H1 (cell line): ENCODE measurements at regions not wholly inside any gene's neighbourhood (a gene's known extent, or its start where the extent isn't known, plus 50 kb on each side); places are given as distances from the start of the nearest gene placed in this dataset.

Experiments
- BACH1 ChIP-seq: IDR thresholded peaks from 2 replicates; pipeline ENCODE4 v1.6.1; 2012; ENCODE audit warnings: low read length, improper control_type of control experiment
- CTCF ChIP-seq, 3 experiments: IDR thresholded peaks; 1 replicate in 2 of 3; 2 replicates in 1 of 3; pipeline versions ENCODE4 v1.5.1 to v1.6.1; 2011; ENCODE audit warnings: low read length in 3 of 3, mild to moderate bottlenecking in 3 of 3, inconsistent platforms in 2 of 3, low read depth in 1 of 3, moderate library complexity in 1 of 3; ENCODE audit not compliant: insufficient read depth in 1 of 3; ENCODE audit errors: control extremely low read depth in 1 of 3
- EGR1 ChIP-seq: IDR thresholded peaks from 2 replicates; pipeline ENCODE4 v1.6.1; 2011; ENCODE audit warnings: low read depth, low read length, borderline replicate concordance
- EZH2 ChIP-seq: fragments of 200-600 bp; sonication (generic); IDR thresholded peaks from 2 replicates; pipeline ENCODE4 v1.7.1; 2012; ENCODE audit warnings: low read depth, mild to moderate bottlenecking, moderate library complexity, low read length, inconsistent platforms; ENCODE audit not compliant: severe bottlenecking
- TF ChIP-seq, protein P1 (sequence below): IDR thresholded peaks from 2 replicates; pipeline ENCODE4 v1.6.1; 2011; ENCODE audit warnings: low read length, improper control_type of control experiment

DNA sequence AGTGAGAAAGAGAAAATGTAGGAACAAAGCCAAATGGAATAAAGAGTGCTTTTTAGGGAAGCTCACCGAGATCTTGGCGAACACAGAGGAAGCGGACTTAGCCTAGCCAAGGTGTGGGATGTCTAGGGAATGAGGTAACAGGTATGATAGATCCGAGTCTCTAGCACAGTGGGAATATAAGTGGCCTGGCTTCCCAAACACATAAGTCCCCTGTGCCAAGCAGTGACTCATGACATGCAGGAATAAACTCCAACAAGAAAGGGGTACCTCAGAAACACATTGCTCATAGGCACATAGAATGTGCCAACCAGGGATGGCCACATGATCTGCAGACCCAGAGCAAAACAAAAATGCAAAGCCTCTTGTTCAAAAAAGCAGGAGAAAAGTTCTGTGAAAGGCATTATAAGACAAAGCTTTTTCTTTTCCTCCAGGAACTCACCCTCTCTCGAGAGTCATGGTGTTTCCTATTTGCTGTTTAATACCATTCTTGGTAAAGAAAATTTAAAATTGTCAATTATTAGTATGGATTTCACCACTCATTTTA, 542.5 kb downstream of the GATA3 start:
- no peak for TF ChIP-seq CTCF (IDR thresholded peaks at IDR 0.05; ENCODE audit: control extremely low read depth in 1 of 3, insufficient read depth in 1 of 3, low read depth in 1 of 3, low read length in 3 of 3)
- TF ChIP-seq BACH1, result no peak
- no peak for TF ChIP-seq EZH2
- TF ChIP-seq, protein P1, sequence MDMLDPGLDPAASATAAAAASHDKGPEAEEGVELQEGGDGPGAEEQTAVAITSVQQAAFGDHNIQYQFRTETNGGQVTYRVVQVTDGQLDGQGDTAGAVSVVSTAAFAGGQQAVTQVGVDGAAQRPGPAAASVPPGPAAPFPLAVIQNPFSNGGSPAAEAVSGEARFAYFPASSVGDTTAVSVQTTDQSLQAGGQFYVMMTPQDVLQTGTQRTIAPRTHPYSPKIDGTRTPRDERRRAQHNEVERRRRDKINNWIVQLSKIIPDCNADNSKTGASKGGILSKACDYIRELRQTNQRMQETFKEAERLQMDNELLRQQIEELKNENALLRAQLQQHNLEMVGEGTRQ, result no peak
- no peak for TF ChIP-seq EGR1
